Erythroblast (primary cell): ENCODE measurements at regions not wholly inside any gene's neighbourhood (a gene's known extent, or its start where the extent isn't known, plus 50 kb on each side); places are given as distances from the start of the nearest gene placed in this dataset.

ENCODE experiments used
- GATA1 ChIP-seq: IDR thresholded peaks from 2 replicates; pipeline ENCODE4 v1.6.1; 2011; ENCODE audit warnings: low read depth, mild to moderate bottlenecking, control low read depth, low read length, moderate library complexity
- POLR2A ChIP-seq: IDR thresholded peaks from 2 replicates; pipeline ENCODE4 v1.6.1; 2011; ENCODE audit warnings: mild to moderate bottlenecking, low read length

- TF ChIP-seq POLR2A (no peak), GATA1 (no peak)
Observed at GRCh38 chr22:48515571-48516200, 1312.0 kb downstream of the BRD1 start.
